ENCODE measurements at regions not wholly inside any gene's neighbourhood (a gene's known extent, or its start where the extent isn't known, plus 50 kb on each side); places are given as distances from the start of the nearest gene placed in this dataset.

DNA sequence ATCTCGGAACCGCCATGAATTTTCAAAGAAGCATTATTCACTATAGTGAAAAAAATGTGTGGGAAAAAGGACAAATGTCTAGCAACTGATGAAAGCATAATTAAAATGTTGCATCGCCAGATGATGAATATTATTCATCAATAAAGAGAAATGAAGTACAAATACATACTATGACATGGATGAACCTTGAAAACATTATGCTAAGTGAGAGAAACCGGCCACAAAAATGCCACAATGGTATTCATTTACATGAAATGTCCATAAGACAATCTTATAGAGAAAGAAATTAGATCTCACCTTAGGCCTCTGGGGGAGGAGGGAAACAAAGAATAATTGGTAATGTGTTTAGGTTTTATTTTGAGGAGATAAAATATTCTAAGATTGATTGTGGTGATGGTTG is 645.0 kb downstream of the EFNB2 start:
- 91% methylated on average over 4 of the region's 4 CpGs; no CpG with 5 or more reads in 1 of the 2 experiments for WGBS, 2 experiments (ENCODE audit: insufficient coverage in 1 of 2, insufficient read length in 1 of 2)
- TF ChIP-seq, protein P1, sequence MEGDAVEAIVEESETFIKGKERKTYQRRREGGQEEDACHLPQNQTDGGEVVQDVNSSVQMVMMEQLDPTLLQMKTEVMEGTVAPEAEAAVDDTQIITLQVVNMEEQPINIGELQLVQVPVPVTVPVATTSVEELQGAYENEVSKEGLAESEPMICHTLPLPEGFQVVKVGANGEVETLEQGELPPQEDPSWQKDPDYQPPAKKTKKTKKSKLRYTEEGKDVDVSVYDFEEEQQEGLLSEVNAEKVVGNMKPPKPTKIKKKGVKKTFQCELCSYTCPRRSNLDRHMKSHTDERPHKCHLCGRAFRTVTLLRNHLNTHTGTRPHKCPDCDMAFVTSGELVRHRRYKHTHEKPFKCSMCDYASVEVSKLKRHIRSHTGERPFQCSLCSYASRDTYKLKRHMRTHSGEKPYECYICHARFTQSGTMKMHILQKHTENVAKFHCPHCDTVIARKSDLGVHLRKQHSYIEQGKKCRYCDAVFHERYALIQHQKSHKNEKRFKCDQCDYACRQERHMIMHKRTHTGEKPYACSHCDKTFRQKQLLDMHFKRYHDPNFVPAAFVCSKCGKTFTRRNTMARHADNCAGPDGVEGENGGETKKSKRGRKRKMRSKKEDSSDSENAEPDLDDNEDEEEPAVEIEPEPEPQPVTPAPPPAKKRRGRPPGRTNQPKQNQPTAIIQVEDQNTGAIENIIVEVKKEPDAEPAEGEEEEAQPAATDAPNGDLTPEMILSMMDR (conservative IDR thresholded peaks at IDR 0.05) = no peak
- no peak overlapping the region for H3K9ac ChIP-seq (ENCODE audit: extremely low read depth, low read length, poor library complexity, severe bottlenecking)
- no peak overlapping the region for H3K4me3 Mint-ChIP-seq
- H3K36me3 Mint-ChIP-seq (ENCODE audit: low read depth) = no peaks in the 10 kb centered on the region
- no peaks in the 10 kb centered on the region for H3K27me3 Mint-ChIP-seq (ENCODE audit: insufficient read depth)
- peaks cover 10% of the 10 kb centered on the region for H3K9me3 ChIP-seq (ENCODE audit: control insufficient read depth, low read length)
- no peak overlapping the region for H3K27ac ChIP-seq (ENCODE audit: low read depth, low read length)
- no peak overlapping the region for H3K27ac Mint-ChIP-seq
- H3K36me3 ChIP-seq (ENCODE audit: control insufficient read depth, insufficient read depth, low read length) = no peaks in the 10 kb centered on the region
- no peak for DNase-seq
- peaks cover 33% of the 10 kb centered on the region for H3K9me3 Mint-ChIP-seq
- H3K27me3 ChIP-seq (ENCODE audit: control insufficient read depth, insufficient read depth, low read length, poor library complexity, severe bottlenecking) = no peaks in the 10 kb centered on the region
- H3K4me1 ChIP-seq (ENCODE audit: control insufficient read depth, insufficient read depth, low read length) = no peaks in the 10 kb centered on the region
- H3K4me1 Mint-ChIP-seq = peaks cover 6% of the 10 kb centered on the region
- H3K4me3 ChIP-seq (ENCODE audit: low read length) = no peak overlapping the region

DNA sequence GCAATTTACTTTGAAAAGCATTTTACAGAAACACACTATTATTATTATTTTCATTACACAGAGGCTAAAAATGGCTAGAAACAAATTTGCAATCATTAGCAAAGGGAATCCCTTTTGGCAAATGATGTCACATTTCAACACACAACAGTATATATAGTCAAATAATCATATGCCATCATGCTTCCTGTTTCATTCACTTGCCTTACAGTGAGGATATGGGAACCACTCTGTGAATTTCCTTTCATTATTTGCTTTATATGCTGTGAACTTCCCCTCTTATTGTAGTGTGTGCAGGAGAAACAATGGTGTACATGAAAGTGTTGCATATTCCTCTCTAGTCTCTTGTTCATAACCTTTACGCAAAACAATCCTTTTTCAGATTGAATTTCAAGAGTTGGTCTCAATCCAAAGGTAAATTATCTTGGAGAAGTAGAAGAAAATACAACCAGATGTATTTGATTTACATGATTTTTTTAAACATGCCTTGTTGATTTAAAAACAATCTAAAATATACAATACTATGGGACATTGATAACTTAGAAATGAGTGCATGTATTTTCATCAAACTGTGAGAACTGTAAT is 657.3 kb downstream of the EFNB2 start:
- H3K4me3 ChIP-seq (ENCODE audit: low read length) = no peak overlapping the region
- no peaks in the 10 kb centered on the region for H3K36me3 ChIP-seq (ENCODE audit: control insufficient read depth, insufficient read depth, low read length)
- H3K4me3 Mint-ChIP-seq = no peak overlapping the region
- H3K27me3 ChIP-seq (ENCODE audit: control insufficient read depth, insufficient read depth, low read length, poor library complexity, severe bottlenecking) = no peaks in the 10 kb centered on the region
- no peak for DNase-seq
- no peaks in the 10 kb centered on the region for H3K36me3 Mint-ChIP-seq (ENCODE audit: low read depth)
- no CpG with 5 or more reads among the region's 1 CpG for WGBS, 2 experiments (ENCODE audit: insufficient coverage in 1 of 2, insufficient read length in 1 of 2)
- no peaks in the 10 kb centered on the region for H3K27me3 Mint-ChIP-seq (ENCODE audit: insufficient read depth)
- no peaks in the 10 kb centered on the region for H3K4me1 ChIP-seq (ENCODE audit: control insufficient read depth, insufficient read depth, low read length)
- H3K9ac ChIP-seq (ENCODE audit: extremely low read depth, low read length, poor library complexity, severe bottlenecking) = no peak overlapping the region
- no peaks in the 10 kb centered on the region for H3K9me3 ChIP-seq (ENCODE audit: control insufficient read depth, low read length)
- H3K27ac ChIP-seq (ENCODE audit: low read depth, low read length) = no peak overlapping the region
- peaks cover under 1% of the 10 kb centered on the region for H3K9me3 Mint-ChIP-seq
- H3K27ac Mint-ChIP-seq = no peak overlapping the region
- H3K4me1 Mint-ChIP-seq = no peaks in the 10 kb centered on the region
- TF ChIP-seq, protein P1 (conservative IDR thresholded peaks at IDR 0.05) = no peak

DNA sequence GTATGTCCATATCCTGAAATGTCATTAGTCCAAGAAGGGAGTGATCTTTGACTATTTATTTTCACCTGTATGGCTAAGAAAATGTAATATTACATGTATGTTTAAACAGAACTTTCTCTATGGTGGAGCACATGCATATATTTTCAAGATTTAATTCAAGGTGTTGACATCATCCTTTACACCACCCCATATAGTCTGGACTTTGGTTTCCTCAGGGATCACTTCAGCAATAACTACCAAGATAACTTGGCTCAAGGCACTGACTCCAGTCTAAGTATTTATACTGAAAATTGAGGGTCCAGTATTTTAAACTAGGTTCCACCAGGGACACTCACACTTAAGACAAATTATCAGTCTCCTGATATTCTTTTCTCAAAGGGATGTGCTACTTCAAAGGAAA is 660.6 kb downstream of the EFNB2 start:
- Mint-ChIP-seq H3K27me3 (ENCODE audit: insufficient read depth) (no peaks in the 10 kb centered on the region), H3K4me1 (peaks cover 19% of the 10 kb centered on the region), H3K4me3 (no peak overlapping the region), H3K9me3 (peaks cover 3% of the 10 kb centered on the region), H3K36me3 (ENCODE audit: low read depth) (no peaks in the 10 kb centered on the region), H3K27ac (no peak overlapping the region)
- no peaks in the 10 kb centered on the region for H3K9me3 ChIP-seq (ENCODE audit: control insufficient read depth, low read length)
- peaks cover 8% of the 10 kb centered on the region for H3K4me1 ChIP-seq (ENCODE audit: control insufficient read depth, insufficient read depth, low read length)
- H3K27ac ChIP-seq (ENCODE audit: low read depth, low read length) = no peak overlapping the region
- TF ChIP-seq, protein P1 (conservative IDR thresholded peaks at IDR 0.05) = no peak
- H3K9ac ChIP-seq (ENCODE audit: extremely low read depth, low read length, poor library complexity, severe bottlenecking) = no peak overlapping the region
- no peak for DNase-seq
- no peaks in the 10 kb centered on the region for H3K27me3 ChIP-seq (ENCODE audit: control insufficient read depth, insufficient read depth, low read length, poor library complexity, severe bottlenecking)
- no peaks in the 10 kb centered on the region for H3K36me3 ChIP-seq (ENCODE audit: control insufficient read depth, insufficient read depth, low read length)
- H3K4me3 ChIP-seq (ENCODE audit: low read length) = no peak overlapping the region

All from endodermal cell (in vitro differentiated cells).